ENCODE measurements at regions not wholly inside any gene's neighbourhood (a gene's known extent, or its start where the extent isn't known, plus 50 kb on each side); places are given as distances from the start of the nearest gene placed in this dataset.

DNA sequence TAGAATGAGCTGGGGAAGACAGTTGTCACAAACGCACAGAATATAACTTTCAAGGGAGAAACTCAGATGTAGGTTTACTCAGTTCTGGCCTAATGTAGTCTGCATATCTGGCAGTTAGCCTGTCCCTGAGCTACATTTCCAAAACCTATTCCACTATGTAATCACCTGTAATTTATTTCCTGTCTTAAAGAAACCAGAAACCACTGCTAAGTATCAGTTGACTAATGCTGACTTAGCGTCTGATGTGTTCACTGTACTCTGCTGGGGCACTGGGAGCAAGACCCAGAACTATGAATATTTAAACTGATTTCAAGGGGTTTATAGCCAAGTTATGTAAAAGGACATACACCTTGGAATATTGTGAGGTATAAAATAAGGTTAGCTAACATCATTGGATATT is 1995.2 kb upstream of the PIK3C3 start:
- in situ Hi-C loops (cut with HindIII; ENCODE audit: low pct_unique_long_range_greater_than_20kb, low sequenced_read_pairs): no loop called here

DNA sequence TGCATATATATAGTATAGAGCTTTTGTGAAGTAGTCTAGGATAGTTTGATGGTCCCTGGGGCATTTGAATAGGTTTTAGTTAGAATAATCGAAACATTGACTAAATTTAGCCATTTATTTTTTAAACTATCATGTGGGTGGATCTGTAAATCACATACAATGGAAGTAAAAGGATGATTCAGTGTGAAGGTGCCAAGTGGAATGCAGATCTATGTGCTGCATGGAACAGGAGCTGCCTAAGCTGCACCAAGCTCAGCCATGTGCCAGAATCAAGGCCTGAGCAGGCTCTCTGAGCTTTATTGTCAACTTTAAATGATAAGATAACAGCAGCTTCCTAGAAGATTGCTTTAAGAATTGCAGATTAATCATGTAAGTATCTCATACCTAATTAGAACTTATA is 1996.2 kb upstream of the PIK3C3 start:
- no peak for DNase-seq (ENCODE audit: low read depth)
- in situ Hi-C loops (cut with HindIII; ENCODE audit: low pct_unique_long_range_greater_than_20kb, low sequenced_read_pairs): no loop called here

More for the DNA sequence above, 1995.2 kb upstream of the PIK3C3 start:
- DNase-seq (ENCODE audit: low read depth): no peak

DNA sequence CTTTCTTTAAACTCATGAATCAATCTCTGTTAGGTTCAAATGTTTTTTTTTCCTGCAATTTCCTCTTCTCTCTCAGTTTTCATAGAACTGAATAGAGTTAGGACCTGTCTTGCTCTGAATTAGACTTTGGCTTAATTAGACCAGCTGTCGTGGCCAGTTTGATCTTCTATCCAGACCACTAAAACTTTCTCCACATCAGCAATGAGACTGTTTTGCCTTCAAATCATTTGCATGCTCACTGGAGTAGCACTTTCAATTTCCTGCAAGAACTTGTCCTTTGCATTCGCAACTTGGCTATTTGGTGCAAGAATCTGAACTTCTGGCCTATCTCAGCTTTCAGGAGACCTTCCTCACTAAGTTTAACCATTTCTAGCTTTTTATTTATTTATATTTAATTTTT is 2002.2 kb upstream of the PIK3C3 start:
- DNase-seq (ENCODE audit: low read depth): no peak
- in situ Hi-C loops (cut with HindIII; ENCODE audit: low pct_unique_long_range_greater_than_20kb, low sequenced_read_pairs): no loop called here

DNA sequence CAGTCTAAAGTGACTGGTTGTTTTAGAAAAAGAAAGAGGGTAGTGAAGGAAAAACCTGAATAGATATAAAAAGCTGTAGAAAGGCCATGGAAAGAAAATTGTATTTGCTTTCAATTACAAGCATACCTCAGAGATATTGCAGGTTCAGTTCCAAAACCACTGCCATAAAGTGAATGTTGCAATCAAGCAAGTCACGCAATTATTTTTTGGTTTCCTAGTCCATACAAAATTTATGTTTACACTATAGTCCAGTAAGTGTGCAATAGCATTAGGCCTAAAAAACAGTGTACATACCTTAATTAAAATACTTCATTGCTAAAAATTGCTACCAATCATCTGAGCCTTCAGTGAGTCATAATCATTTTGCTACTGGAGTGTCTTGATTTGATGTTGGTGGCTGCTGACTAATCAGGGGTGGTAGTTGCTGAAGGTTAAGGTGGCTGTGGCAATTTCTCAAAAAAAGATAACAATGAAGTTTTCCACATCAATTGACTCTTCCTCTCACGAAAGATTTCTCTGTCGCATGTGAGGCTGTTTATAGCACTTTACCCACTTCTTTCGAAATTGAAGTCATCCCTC is 2003.8 kb upstream of the PIK3C3 start:
- DNase-seq (ENCODE audit: low read depth): no peak
- in situ Hi-C loops (cut with HindIII; ENCODE audit: low pct_unique_long_range_greater_than_20kb, low sequenced_read_pairs): no loop called here

DNA sequence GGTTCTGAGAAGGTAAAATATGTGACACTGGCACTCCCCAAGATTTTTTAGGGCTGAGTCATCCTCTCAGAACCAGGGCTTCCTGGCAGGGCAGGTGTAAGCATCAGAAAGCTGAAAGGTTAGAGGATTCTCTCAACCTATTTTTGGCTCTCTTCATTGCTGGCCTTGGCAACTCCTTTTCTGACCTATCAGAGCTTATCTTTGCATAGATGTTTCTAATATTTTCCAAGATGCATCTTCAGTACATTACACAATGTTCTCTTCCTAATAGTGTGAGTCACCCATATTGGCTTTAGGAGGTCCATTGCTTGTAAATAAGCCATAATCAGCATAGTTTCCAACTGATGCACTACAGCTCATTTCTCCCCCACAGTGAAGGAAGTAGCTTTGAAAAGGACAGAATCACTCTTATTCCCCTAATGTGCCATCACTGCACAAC is 2008.4 kb upstream of the PIK3C3 start:
- peak; percentile 2 for DNase-seq (ENCODE audit: low read depth)
- in situ Hi-C loops (cut with HindIII; ENCODE audit: low pct_unique_long_range_greater_than_20kb, low sequenced_read_pairs): no loop called here

DNA sequence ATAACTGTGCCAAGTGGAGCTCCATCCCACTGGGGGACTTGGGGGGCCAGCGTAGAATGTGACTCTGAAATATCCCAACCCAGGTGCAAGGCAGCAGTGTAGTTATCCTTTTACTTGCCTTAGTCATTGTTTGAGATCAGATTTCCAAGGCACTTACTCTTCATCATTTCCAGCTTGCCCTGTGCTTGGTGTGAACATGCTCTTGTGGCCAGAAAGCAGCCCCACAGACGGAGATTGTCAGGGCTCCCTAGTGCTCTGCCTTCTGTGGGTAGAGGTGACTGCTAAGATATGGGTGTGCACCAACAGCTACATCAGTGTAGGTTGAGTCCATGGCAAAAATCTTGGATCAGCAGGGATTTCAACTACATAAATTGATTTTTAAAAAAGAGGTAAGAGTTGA is 2010.0 kb upstream of the PIK3C3 start:
- in situ Hi-C loops (cut with HindIII; ENCODE audit: low pct_unique_long_range_greater_than_20kb, low sequenced_read_pairs): no loop called here
- no peak for DNase-seq (ENCODE audit: low read depth)

DNA sequence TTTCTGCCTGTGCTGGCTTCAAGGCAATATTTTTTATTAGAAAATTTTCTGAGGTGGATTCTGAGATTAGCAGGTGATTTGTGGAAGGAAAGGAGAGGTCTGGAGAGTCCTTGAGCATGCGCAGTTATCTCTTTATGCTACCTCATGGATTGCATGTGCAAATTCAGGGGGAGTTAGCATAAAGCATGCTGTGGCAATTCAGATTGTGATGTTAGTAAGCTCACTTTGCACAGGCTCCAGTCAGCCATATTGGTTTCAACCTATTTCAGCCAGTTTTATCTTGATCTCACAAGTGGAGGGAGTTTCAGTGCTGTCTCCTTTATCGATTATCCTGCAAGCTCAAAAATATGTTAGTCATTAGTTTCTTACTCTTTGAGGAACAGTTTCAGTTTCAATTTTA is 2012.3 kb upstream of the PIK3C3 start:
- DNase-seq (ENCODE audit: low read depth): no peak
- in situ Hi-C loops (cut with HindIII; ENCODE audit: low pct_unique_long_range_greater_than_20kb, low sequenced_read_pairs): no loop called here

DNA sequence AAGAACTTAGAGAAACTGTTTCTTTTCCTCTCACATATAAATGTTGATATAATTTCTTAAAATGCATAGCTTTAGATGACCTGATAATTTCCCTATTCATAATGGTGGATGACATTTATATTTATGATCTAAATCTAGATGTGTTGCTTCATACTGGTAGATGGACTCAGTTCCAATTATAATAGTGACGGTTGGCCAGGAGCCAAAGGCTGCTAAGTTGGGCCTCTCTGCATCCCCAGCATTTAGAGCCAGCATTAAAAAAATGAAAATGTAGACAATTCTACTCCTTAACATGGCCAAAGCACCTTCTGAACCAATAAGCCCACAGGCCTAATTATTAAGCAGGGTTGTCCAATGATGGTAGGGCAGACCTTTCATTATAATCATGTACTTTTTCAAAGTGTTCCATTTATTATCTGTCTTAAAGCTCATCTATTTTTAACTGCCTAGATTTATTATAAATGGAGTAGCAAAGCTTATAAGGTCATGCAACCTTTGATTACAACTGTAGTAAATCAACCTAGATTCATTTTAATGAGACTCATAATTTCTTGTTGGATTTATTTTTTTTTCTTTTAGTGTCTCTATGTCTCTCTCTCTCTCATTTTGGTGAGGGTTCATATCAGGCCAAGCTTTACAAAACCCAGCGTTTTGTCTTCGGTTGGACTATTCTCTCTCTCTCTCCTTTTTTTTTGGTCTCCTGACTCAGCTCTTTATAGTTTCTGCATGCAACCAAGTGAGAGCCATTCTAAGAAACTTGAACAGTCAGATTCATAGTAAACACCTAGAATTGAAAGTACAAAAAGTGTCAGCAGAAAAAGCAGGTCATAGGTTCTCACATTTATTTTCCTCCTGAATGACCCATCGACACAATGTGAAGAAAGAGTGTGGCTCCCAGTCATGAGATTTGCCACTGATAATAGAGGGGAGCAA is 2016.1 kb upstream of the PIK3C3 start:
- in situ Hi-C loops (cut with HindIII; ENCODE audit: low pct_unique_long_range_greater_than_20kb, low sequenced_read_pairs): no loop called here

DNA sequence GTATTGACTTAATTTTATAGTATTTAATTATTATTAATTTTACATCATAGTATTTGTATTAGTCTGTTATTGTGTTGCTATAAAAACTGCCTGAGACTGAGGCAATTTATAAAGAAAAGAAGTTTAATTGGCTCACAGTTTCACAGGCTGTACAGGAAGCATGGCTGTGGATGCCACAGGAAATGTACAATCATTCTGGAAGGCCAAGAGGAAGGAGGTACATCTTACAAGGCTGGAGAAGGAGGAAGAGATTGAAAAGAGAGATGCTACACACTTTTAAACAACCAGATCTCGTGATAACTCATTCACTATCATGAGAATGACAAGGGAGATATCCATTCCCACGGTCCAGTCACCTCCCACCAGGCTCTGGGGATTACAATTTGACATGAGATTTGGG is 2019.4 kb upstream of the PIK3C3 start:
- in situ Hi-C loops (cut with HindIII; ENCODE audit: low pct_unique_long_range_greater_than_20kb, low sequenced_read_pairs): no loop called here
- DNase-seq (ENCODE audit: low read depth): no peak

More for the DNA sequence above, 2016.1 kb upstream of the PIK3C3 start:
- no peak for DNase-seq (ENCODE audit: low read depth)

DNA sequence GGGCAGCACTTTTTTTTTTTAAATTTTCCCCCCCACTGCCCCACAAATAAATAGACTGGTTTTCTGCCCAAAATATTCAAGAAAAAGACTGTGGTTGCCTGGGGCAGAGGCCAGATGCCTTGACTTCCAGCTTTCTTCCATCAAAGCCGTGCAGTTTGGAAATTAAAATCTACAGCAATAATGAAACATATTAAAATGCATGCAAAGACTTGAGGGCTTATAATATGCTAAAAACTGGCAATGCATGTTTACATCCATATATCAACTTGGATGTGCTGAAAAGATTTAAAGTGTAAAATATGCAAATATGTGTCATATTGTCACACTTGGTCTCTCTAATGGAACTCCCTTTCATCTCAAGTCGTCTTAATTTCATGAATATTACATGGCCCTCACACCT is 2036.2 kb upstream of the PIK3C3 start:
- in situ Hi-C loops (cut with HindIII; ENCODE audit: low pct_unique_long_range_greater_than_20kb, low sequenced_read_pairs): no loop called here
- DNase-seq (ENCODE audit: low read depth): no peak

DNA sequence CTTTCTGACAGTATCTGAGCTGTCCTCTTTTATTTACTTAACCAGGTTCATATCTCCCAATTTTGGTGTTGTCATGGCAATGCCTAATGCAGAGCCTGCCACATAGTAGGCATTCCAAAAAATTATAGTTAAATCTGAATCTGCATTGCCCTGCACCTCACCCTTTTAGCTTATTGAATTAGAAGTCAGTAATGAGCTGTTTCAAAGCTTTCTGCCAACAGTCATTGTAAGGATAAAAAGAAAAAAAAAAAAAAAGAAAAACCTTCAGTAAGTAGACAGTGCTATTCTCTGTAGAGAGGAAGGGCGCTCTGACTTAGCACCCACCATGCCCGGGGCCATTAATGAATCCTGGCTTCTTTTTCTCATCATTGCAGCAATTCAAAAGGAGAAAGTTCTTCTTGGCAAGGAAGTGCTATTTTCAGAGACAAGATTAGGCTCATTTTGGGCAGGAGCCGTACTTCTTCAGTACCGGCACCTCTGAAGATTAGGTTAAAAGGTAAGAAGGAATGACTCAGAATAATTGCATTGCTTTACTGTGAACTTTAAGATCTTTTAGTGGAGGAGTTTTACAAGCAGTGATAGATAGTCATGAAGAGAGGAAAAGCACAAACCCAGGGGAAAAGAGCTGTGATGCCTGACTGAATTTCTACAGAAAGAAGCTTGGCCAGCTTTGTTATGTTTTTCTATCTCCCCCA is 2041.2 kb upstream of the PIK3C3 start:
- in situ Hi-C loops (cut with HindIII; ENCODE audit: low pct_unique_long_range_greater_than_20kb, low sequenced_read_pairs): no loop called here
- DNase-seq (ENCODE audit: low read depth): no peak

DNA sequence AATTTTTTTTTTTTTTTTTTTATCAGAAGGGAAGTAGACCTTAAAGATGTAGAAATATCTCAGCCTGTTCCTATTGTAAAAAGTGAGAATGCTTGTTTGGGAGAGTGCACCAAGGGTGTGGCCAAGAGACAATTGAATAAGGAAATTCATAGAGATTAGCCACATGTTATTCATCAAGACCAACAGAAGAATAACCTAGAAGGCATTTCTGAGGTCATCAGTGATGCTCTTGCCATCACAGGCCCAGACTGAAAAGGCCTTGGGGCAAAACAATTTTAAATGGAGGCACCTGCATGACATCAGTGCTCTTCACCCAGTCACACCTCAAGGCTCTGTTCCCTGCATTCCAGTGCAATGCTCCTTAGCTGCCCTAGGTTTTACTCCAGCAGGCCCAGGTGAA is 2043.3 kb upstream of the PIK3C3 start:
- DNase-seq (ENCODE audit: low read depth): no peak
- in situ Hi-C loops (cut with HindIII; ENCODE audit: low pct_unique_long_range_greater_than_20kb, low sequenced_read_pairs): no loop called here

DNA sequence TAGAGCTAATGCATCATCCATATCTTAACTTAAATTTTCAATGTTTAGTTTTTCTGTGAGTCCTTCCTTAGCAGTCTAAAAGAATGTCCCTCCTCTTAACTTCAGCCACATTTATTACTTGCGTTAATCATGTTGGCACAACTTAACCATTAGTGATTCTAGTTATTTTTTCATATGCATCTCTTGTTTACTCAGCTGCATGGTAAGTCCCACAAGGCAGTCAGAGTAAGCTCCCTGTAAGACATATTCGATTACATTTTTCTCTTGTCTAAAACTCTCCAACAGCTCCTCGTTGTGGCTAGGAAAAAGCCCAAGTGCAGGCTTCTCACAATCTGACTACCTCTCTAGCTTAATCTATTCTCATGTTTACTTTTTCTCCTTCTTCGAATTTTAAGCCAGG is 2045.3 kb upstream of the PIK3C3 start:
- in situ Hi-C loops (cut with HindIII; ENCODE audit: low pct_unique_long_range_greater_than_20kb, low sequenced_read_pairs): no loop called here
- DNase-seq (ENCODE audit: low read depth): no peak

DNA sequence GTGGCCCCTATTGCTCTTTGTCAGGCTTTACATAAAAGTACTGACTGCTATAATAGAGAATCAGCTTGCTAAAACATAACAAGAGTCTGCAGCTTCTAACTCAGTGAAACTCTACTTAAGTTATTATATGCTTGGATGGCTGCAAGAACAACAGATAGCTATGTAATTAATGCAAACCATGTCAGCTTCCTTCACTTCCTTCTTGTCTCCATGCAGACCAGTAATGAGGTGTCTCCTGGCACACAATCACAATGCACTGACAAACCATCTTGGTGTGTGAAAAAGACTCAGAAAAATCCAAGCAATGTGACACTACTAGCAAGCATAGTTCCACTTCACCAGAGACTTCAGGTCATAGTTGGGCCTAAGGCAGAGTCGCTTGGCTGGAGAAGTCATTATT is 2068.9 kb upstream of the PIK3C3 start:
- in situ Hi-C loops (cut with HindIII; ENCODE audit: low pct_unique_long_range_greater_than_20kb, low sequenced_read_pairs): no loop called here
- DNase-seq (ENCODE audit: low read depth): peak; percentile 0

DNA sequence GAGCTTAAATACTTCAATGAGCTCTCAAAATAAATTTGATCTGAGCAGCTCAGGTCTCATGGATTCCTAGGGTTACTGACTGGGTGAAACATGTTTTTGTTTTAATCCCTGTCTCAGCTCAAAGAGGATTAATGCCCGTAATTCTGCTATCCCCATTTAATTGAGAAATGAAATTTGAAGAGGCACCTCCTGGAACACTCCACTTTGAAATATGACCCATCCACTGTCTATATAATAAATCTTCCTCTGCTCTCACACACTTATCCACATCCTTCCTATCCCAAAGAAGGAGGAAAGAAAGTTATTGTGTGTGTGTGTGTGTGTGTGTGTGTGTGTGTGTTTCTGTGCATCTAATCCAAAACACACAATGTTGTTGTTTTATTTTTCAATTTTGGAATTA is 2082.4 kb upstream of the PIK3C3 start:
- in situ Hi-C loops (cut with HindIII; ENCODE audit: low pct_unique_long_range_greater_than_20kb, low sequenced_read_pairs): no loop called here

DNA sequence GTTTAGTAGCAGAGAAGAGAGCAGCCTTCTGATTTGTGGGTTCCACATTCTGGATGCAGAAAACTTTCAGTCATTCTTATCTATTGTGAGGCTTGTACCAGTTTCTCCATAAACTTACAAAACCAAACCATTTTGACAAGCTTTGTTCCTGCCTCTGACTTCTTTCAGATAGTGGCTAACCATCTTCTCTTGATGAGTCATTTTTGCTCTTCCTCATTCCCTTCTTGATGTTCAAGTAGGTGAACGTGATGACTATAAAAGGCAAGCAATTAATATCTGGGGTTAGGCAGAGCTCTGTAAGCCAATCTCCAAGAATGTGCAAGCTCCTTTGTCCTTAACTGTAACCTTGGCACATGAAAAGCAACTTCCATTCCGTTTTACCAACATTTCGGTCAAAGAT is 2083.1 kb upstream of the PIK3C3 start:
- in situ Hi-C loops (cut with HindIII; ENCODE audit: low pct_unique_long_range_greater_than_20kb, low sequenced_read_pairs): no loop called here
- no peak for DNase-seq (ENCODE audit: low read depth)

More for the DNA sequence above, 2082.4 kb upstream of the PIK3C3 start:
- no peak for DNase-seq (ENCODE audit: low read depth)

DNA sequence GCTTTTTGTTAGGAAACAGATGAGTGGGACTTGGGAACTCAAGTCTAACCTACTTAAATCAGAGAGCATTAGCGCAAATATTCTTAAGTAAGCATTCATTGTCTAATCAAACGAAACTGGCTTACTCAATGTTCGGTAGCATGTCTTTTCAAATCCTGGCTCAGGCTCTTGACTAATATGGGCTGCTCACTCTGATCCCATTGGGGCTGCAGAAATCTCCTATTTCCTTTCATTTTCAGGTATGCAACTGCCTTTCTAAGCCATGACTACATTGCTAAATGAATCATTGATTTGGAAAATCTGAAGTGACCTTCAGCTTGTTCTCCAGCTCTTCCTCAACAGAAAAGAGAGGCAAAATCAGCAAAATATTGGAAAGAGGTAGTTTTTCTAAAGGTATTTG is 2084.4 kb upstream of the PIK3C3 start:
- DNase-seq (ENCODE audit: low read depth): no peak
- in situ Hi-C loops (cut with HindIII; ENCODE audit: low pct_unique_long_range_greater_than_20kb, low sequenced_read_pairs): no loop called here

DNA sequence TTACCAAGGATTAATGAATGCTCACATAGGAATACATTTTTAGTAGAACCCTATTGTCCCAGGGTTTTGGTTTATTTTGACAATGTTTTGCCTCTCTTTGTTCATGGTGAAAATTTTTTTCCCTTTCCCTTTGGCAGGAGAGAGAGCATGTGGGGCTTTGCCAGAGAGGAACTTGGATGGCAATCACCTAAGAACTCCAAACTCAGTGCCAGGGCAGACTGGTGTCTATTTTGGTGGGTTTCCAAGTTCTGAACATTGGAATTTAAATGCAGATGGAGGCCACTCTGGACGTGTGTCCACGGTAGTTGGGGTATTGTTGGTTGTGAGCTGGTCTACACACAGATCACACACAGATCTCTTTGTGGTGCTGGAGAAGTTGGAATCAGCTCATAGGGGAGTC is 2091.1 kb upstream of the PIK3C3 start:
- in situ Hi-C loops (cut with HindIII; ENCODE audit: low pct_unique_long_range_greater_than_20kb, low sequenced_read_pairs): no loop called here
- no peak for DNase-seq (ENCODE audit: low read depth)

DNA sequence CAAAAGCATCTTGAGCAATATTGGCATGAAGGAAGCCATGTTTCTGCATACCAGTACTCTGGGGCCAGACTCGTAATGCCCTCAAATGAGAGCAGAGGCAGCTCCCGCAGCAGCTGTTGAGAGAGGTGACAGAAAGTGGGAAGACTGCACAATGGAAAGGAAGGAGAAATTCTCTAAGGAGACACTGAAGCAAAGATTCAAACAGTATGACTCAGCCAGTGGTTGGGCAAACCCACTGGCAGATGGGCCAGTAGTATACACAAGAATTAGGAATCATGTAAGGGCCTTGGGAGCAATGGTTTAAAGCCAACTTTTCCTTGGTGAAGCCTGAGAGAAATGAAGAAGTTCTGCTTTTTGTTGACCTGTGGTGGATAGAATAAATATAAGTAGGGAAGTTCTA is 2092.7 kb upstream of the PIK3C3 start:
- in situ Hi-C loops (cut with HindIII; ENCODE audit: low pct_unique_long_range_greater_than_20kb, low sequenced_read_pairs): no loop called here
- no peak for DNase-seq (ENCODE audit: low read depth)

Data from Caki2 (cell line).